Upper lobe of left lung (tissue), 4 donors: ENCODE measurements at regions not wholly inside any gene's neighbourhood (a gene's known extent, or its start where the extent isn't known, plus 50 kb on each side); places are given as distances from the start of the nearest gene placed in this dataset.

Source experiments
- CTCF ChIP-seq, 6 experiments: fragments of 450-650 bp in 4 of 6; fragments of 200-600 bp in 2 of 6; sonication (generic) in 2 of 6; IDR thresholded peaks; one replicate each; pipeline ENCODE4 v1.5.1; 2016 to 2019; ENCODE audit warnings: antibody characterized with exemption in 6 of 6
- POLR2A ChIP-seq, 4 donors: fragments of 450-650 bp; IDR thresholded peaks; one replicate each; pipeline ENCODE4 v1.5.1; 2016 to 2017; ENCODE audit warnings: antibody characterized with exemption in 4 of 4, mild to moderate bottlenecking in 2 of 4

GRCh38 chr1:110283677-110284076 is 55.5 kb upstream of the RBM15 start:
- TF ChIP-seq POLR2A (IDR thresholded peaks at IDR 0.05) (no peak), CTCF (IDR thresholded peaks at IDR 0.05) (no peak)
